AG04450 (cell line): ENCODE measurements at regions not wholly inside any gene's neighbourhood (a gene's known extent, or its start where the extent isn't known, plus 50 kb on each side); places are given as distances from the start of the nearest gene placed in this dataset.

Source experiments
- CTCF ChIA-PET: fragments of 300-600, 350-600 bp; formaldehyde crosslinking; extraction: SDS; loops from one replicate; lab custom pipeline; 2022; ENCODE audit warnings: antibody characterized with exemption, inconsistent platforms; lab: Charles Lee
- POLR2A ChIA-PET: fragments of 350-600 bp; formaldehyde crosslinking; extraction: SDS; loops from one replicate; lab custom pipeline; 2021; ENCODE audit warnings: antibody characterized with exemption, inconsistent platforms; lab: Yijun Ruan, JAX
- DNase-seq: peaks from one replicate; pipeline ENCODE4 v3.0.0-alpha.2; 2011; ENCODE audit warnings: low read depth, low spot score
- H3K27ac ChIP-seq: one replicate; pipeline ENCODE4 v1.5.1; 2012; ENCODE audit warnings: low read depth, low read length, control low read depth
- H3K27me3 ChIP-seq: one replicate; pipeline ENCODE4 v1.6.0; 2012; ENCODE audit warnings: low read length; ENCODE audit not compliant: control insufficient read depth, insufficient read depth
- H3K4me3 ChIP-seq: 2 replicates; pipeline ENCODE4 v1.5.1; 2011; ENCODE audit warnings: mild to moderate bottlenecking, low read depth, low read length, control low read depth
- H3K9me3 ChIP-seq: 2 replicates; pipeline ENCODE4 v1.5.1; 2012; ENCODE audit warnings: low read length; ENCODE audit not compliant: control insufficient read depth, insufficient read depth
- CTCF ChIP-seq: IDR thresholded peaks from 2 replicates; pipeline ENCODE4 v1.5.1; 2011; ENCODE audit warnings: low read depth, low read length, control low read depth, inconsistent platforms

GRCh38 chr3:102661707-102662497, 227.1 kb downstream of the ZPLD1 start:
- no peak for DNase-seq
- no peak for TF ChIP-seq CTCF
- CTCF ChIA-PET = interaction anchor here (1.0 to 1.2 kb wide), 2 partner anchors 10 to 12 kb away, joined by 3 to 5 read pairs; no protein-coding TSS in a partner anchor
- no peaks in the 10 kb centered on the region for H3K9me3 ChIP-seq
- POLR2A ChIA-PET = no interaction called here
- no peak overlapping the region for H3K27ac ChIP-seq
- no peak overlapping the region for H3K4me3 ChIP-seq
- no peaks in the 10 kb centered on the region for H3K27me3 ChIP-seq

- Histone ChIP-seq H3K9me3 (no peaks in the 10 kb centered on the region), H3K4me3 (no peak overlapping the region), H3K27me3 (no peaks in the 10 kb centered on the region), H3K27ac (no peak overlapping the region)
- no peak for TF ChIP-seq CTCF
- ChIA-PET POLR2A (no interaction called here), CTCF (no interaction called here)
- no peak for DNase-seq
Observed at GRCh38 chr3:102662498-102662772, 227.6 kb downstream of the ZPLD1 start.

GRCh38 chr3:102664126-102664525, 229.3 kb downstream of the ZPLD1 start:
- no peak overlapping the region for H3K4me3 ChIP-seq
- DNase-seq = no peak
- no peaks in the 10 kb centered on the region for H3K9me3 ChIP-seq
- POLR2A ChIA-PET = no interaction called here
- no peaks in the 10 kb centered on the region for H3K27me3 ChIP-seq
- CTCF ChIA-PET = interaction anchor here (2.5 kb wide), 1 partner anchor 9 kb away, joined by 16 read pairs; no protein-coding TSS in a partner anchor
- TF ChIP-seq CTCF = no peak
- H3K27ac ChIP-seq = no peak overlapping the region

GRCh38 chr3:102665183-102665582, 230.4 kb downstream of the ZPLD1 start:
- no peak overlapping the region for H3K27ac ChIP-seq
- H3K9me3 ChIP-seq = no peaks in the 10 kb centered on the region
- H3K4me3 ChIP-seq = no peak overlapping the region
- ChIA-PET CTCF (interaction anchor here (2.5 kb wide), 1 partner anchor 8 kb away, joined by 16 read pairs; no protein-coding TSS in a partner anchor), POLR2A (no interaction called here)
- H3K27me3 ChIP-seq = no peaks in the 10 kb centered on the region
- no peak for TF ChIP-seq CTCF
- DNase-seq = no peak

GRCh38 chr3:102668247-102668646, 233.4 kb downstream of the ZPLD1 start:
- CTCF ChIA-PET = no interaction called here
- no peak for TF ChIP-seq CTCF
- no peaks in the 10 kb centered on the region for H3K9me3 ChIP-seq
- no peak for DNase-seq
- POLR2A ChIA-PET = no interaction called here
- H3K27ac ChIP-seq = no peak overlapping the region
- H3K4me3 ChIP-seq = no peak overlapping the region
- no peaks in the 10 kb centered on the region for H3K27me3 ChIP-seq
